Astrocyte (in vitro differentiated cells and primary cell): ENCODE measurements at regions not wholly inside any gene's neighbourhood (a gene's known extent, or its start where the extent isn't known, plus 50 kb on each side); places are given as distances from the start of the nearest gene placed in this dataset.
"Not testable (repeated sequence)": the region's sequence is repeated elsewhere in the genome, so short reads cannot be mapped to it uniquely, and the experiment has no call there.

Source experiments
- DNase-seq: peaks from one replicate; pipeline ENCODE4 v3.0.0-alpha.2; 2010; ENCODE audit warnings: low read depth
- FAIRE-seq: peaks from 2 replicates; lab custom pipeline; 2011; peaks lifted over from hg19 to GRCh38; lab: Jason Lieb, UNC
- H2AFZ ChIP-seq: 2 replicates; pipeline ENCODE4 v1.6.0; 2012; ENCODE audit warnings: low read depth, low read length, inconsistent platforms
- H3K27ac ChIP-seq: 2 replicates; pipeline ENCODE4 v1.5.1; 2011; ENCODE audit warnings: low read depth, low read length, inconsistent platforms
- H3K27me3 ChIP-seq: 2 replicates; pipeline ENCODE4 v1.6.0; 2011; ENCODE audit warnings: low read length, inconsistent platforms; ENCODE audit not compliant: insufficient read depth
- H3K36me3 ChIP-seq: 2 replicates; pipeline ENCODE4 v1.5.1; 2011; ENCODE audit warnings: low read length, inconsistent platforms; ENCODE audit not compliant: insufficient read depth
- H3K4me1 ChIP-seq: 2 replicates; pipeline ENCODE4 v1.5.1; 2011; ENCODE audit warnings: low read length, inconsistent platforms; ENCODE audit not compliant: insufficient read depth
- H3K4me2 ChIP-seq: 2 replicates; pipeline ENCODE4 v1.6.0; 2012; ENCODE audit warnings: low read length, inconsistent platforms
- H3K4me3 ChIP-seq: 2 replicates; pipeline ENCODE4 v1.5.1; 2011; ENCODE audit warnings: low read depth, mild to moderate bottlenecking, low read length, inconsistent platforms; ENCODE audit not compliant: insufficient read depth
- H3K79me2 ChIP-seq: 2 replicates; pipeline ENCODE4 v1.6.0; 2012; ENCODE audit warnings: mild to moderate bottlenecking, low read length, inconsistent platforms; ENCODE audit not compliant: insufficient read depth
- H3K9ac ChIP-seq: 2 replicates; pipeline ENCODE4 v1.6.0; 2012; ENCODE audit warnings: mild to moderate bottlenecking, low read length, inconsistent platforms
- H3K9me3 ChIP-seq: 2 replicates; pipeline ENCODE4 v1.5.1; 2012; ENCODE audit warnings: low read depth, mild to moderate bottlenecking, low read length, inconsistent platforms; ENCODE audit not compliant: insufficient read depth
- H4K20me1 ChIP-seq: 2 replicates; pipeline ENCODE4 v1.6.0; 2012; ENCODE audit warnings: low read length, inconsistent platforms; ENCODE audit not compliant: insufficient read depth
- H3K27ac Mint-ChIP-seq: one replicate; pipeline ENCODE4 v1.8.0; 2021; ENCODE audit warnings: mild to moderate bottlenecking, mixed read lengths; ENCODE audit not compliant: unreplicated experiment
- H3K27me3 Mint-ChIP-seq: one replicate; pipeline ENCODE4 v1.8.0; 2021; ENCODE audit warnings: low read depth, mixed read lengths; ENCODE audit not compliant: unreplicated experiment
- H3K36me3 Mint-ChIP-seq: one replicate; pipeline ENCODE4 v1.8.0; 2021; ENCODE audit warnings: low read depth, mixed read lengths; ENCODE audit not compliant: unreplicated experiment
- H3K4me1 Mint-ChIP-seq: one replicate; pipeline ENCODE4 v1.8.0; 2021; ENCODE audit warnings: low read depth, mixed read lengths; ENCODE audit not compliant: unreplicated experiment
- H3K4me3 Mint-ChIP-seq: one replicate; pipeline ENCODE4 v1.8.0; 2021; ENCODE audit warnings: mild to moderate bottlenecking, moderate library complexity, mixed read lengths; ENCODE audit not compliant: unreplicated experiment
- H3K9me3 Mint-ChIP-seq: one replicate; pipeline ENCODE4 v1.8.0; 2021; ENCODE audit warnings: mild to moderate bottlenecking, mixed read lengths; ENCODE audit not compliant: unreplicated experiment
- CTCF ChIP-seq: IDR thresholded peaks from 2 replicates; pipeline ENCODE4 v1.5.1; 2011; ENCODE audit warnings: low read depth, mild to moderate bottlenecking, inconsistent platforms, low read length, moderate library complexity; ENCODE audit not compliant: insufficient read depth
- EZH2 ChIP-seq: IDR thresholded peaks from 2 replicates; pipeline ENCODE4 v1.6.1; 2012; ENCODE audit warnings: mild to moderate bottlenecking, low read length, inconsistent platforms; ENCODE audit not compliant: insufficient read depth

GRCh38 chr4:58301376-58301999 is 1191.3 kb upstream of the IGFBP7 start:
- H3K4me1 Mint-ChIP-seq: no peaks in the 10 kb centered on the region
- H3K36me3 Mint-ChIP-seq: no peaks in the 10 kb centered on the region
- TF ChIP-seq CTCF (no peak), EZH2 (no peak)

GRCh38 chr4:58286335-58286734 is 1176.2 kb upstream of the IGFBP7 start:
- Histone ChIP-seq H3K27ac (no peak overlapping the region), H3K27me3 (no peaks in the 10 kb centered on the region), H2AFZ (no peak overlapping the region), H3K4me2 (no peak overlapping the region), H3K9ac (no peak overlapping the region), H3K79me2 (no peaks in the 10 kb centered on the region), H3K4me1 (no peaks in the 10 kb centered on the region), H3K36me3 (no peaks in the 10 kb centered on the region), H3K9me3 (no peaks in the 10 kb centered on the region), H3K4me3 (no peak overlapping the region), H4K20me1 (no peaks in the 10 kb centered on the region)
- no peak overlapping the region for H3K27ac Mint-ChIP-seq
- H3K4me3 Mint-ChIP-seq: no peak overlapping the region
- peaks cover 5% of the 10 kb centered on the region for H3K9me3 Mint-ChIP-seq
- FAIRE-seq (no peak), DNase-seq (no peak)
- no peaks in the 10 kb centered on the region for H3K36me3 Mint-ChIP-seq
- no peaks in the 10 kb centered on the region for H3K27me3 Mint-ChIP-seq
- TF ChIP-seq CTCF: no peak
- no peak for TF ChIP-seq EZH2
- no peaks in the 10 kb centered on the region for H3K4me1 Mint-ChIP-seq

More at GRCh38 chr4:58301376-58301999, 1191.3 kb upstream of the IGFBP7 start:
- H3K9ac ChIP-seq: no peak overlapping the region
- H3K27me3 Mint-ChIP-seq: no peaks in the 10 kb centered on the region
- H3K79me2 ChIP-seq: no peaks in the 10 kb centered on the region
- H3K4me3 ChIP-seq: no peak overlapping the region
- peaks cover 3% of the 10 kb centered on the region for H3K9me3 ChIP-seq
- no peaks in the 10 kb centered on the region for H3K27me3 ChIP-seq
- no peak overlapping the region for H3K27ac ChIP-seq
- no peak overlapping the region for H3K4me3 Mint-ChIP-seq
- DNase-seq (no peak), FAIRE-seq (no peak)
- peak overlapping the region; percentile 84 for H3K27ac Mint-ChIP-seq
- no peaks in the 10 kb centered on the region for H3K9me3 Mint-ChIP-seq
- no peaks in the 10 kb centered on the region for H3K36me3 ChIP-seq
- H2AFZ ChIP-seq: no peak overlapping the region
- no peak overlapping the region for H3K4me2 ChIP-seq
- no peaks in the 10 kb centered on the region for H4K20me1 ChIP-seq
- no peaks in the 10 kb centered on the region for H3K4me1 ChIP-seq

DNA sequence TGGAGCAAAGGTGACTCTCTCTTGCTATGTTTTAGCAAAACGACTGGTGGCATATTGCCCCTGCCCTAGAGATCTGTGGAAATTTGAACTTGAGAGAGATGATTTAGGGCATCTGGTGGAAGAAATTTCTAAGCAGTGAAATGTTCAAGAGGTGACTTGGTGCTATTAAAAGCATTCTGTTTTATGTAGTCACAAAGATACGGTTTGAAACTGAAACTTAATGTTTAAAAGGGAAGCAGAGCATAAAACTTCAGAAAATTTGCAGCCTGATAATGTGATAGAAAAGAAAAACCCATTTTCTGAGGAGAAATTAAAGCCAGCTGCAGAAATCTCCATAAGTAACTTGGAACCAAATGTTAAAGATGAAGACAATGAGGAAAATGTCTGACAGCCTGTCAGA is 1170.7 kb upstream of the IGFBP7 start:
- H3K36me3 Mint-ChIP-seq, H3K36me3 ChIP-seq, H3K9me3 ChIP-seq, H3K27me3 Mint-ChIP-seq, H3K4me1 ChIP-seq, H2AFZ ChIP-seq, H3K79me2 ChIP-seq, FAIRE-seq, H3K4me1 Mint-ChIP-seq, H3K4me3 ChIP-seq, H3K4me3 Mint-ChIP-seq, H3K27ac Mint-ChIP-seq, H3K9me3 Mint-ChIP-seq, DNase-seq, H3K9ac ChIP-seq, H3K27ac ChIP-seq, H3K4me2 ChIP-seq, H3K27me3 ChIP-seq, H4K20me1 ChIP-seq: not testable (repeated sequence)
